Activated B cell treated with CpG ODN at 0.5 μM for 24 hours (primary cell): ENCODE measurements at regions not wholly inside any gene's neighbourhood (a gene's known extent, or its start where the extent isn't known, plus 50 kb on each side); places are given as distances from the start of the nearest gene placed in this dataset.
"Not testable (repeated sequence)": the region's sequence is repeated elsewhere in the genome, so short reads cannot be mapped to it uniquely, and the experiment has no call there.

ENCODE experiments used
- ATAC-seq: fragments of 200-7000 bp; cut with Tn5 transposase; one replicate; pipeline ENCODE4 v1.10.0; 2021; ENCODE audit warnings: low read depth, mild to moderate bottlenecking, moderate library complexity
- CTCF ChIA-PET: fragments of 350-600 bp; sonication (Branson Sonifier 250); formaldehyde crosslinking; loops from one replicate; lab custom pipeline; 2021; ENCODE audit warnings: antibody characterized with exemption; lab: Charles Lee
- POLR2A ChIA-PET: fragments of 350-600 bp; sonication (Branson Sonifier 250); formaldehyde crosslinking; loops from one replicate; lab custom pipeline; 2021; ENCODE audit warnings: antibody characterized with exemption; lab: Charles Lee
- DNase-seq: peaks from one replicate; pipeline ENCODE4 v3.0.0; 2022
- H3K27ac Mint-ChIP-seq: one replicate; pipeline ENCODE4 v1.8.0; 2020; ENCODE audit warnings: mixed read lengths
- H3K27me3 Mint-ChIP-seq: one replicate; pipeline ENCODE4 v1.8.0; 2021; ENCODE audit warnings: mixed read lengths
- H3K36me3 Mint-ChIP-seq: one replicate; pipeline ENCODE4 v1.8.0; 2021; ENCODE audit warnings: low read depth, mixed read lengths
- H3K4me1 Mint-ChIP-seq: one replicate; pipeline ENCODE4 v1.8.0; 2021; ENCODE audit warnings: mixed read lengths
- H3K4me3 Mint-ChIP-seq: one replicate; pipeline ENCODE4 v1.8.0; 2020; ENCODE audit warnings: mild to moderate bottlenecking, mixed read lengths
- H3K9me3 Mint-ChIP-seq: one replicate; pipeline ENCODE4 v1.8.0; 2020; ENCODE audit warnings: mixed read lengths
- intact Hi-C: fragments of 100-400 bp; cut with micrococcal nuclease; formaldehyde crosslinking; loops from one replicate; pipeline ENCODE4 v1.15.1; 2024
- TF ChIP-seq, protein P1 (sequence below): fragments of 200-600 bp; IDR thresholded peaks from one replicate; pipeline ENCODE4 v1.8.0; 2022; ENCODE audit warnings: antibody characterized with exemption, mild to moderate bottlenecking

DNA sequence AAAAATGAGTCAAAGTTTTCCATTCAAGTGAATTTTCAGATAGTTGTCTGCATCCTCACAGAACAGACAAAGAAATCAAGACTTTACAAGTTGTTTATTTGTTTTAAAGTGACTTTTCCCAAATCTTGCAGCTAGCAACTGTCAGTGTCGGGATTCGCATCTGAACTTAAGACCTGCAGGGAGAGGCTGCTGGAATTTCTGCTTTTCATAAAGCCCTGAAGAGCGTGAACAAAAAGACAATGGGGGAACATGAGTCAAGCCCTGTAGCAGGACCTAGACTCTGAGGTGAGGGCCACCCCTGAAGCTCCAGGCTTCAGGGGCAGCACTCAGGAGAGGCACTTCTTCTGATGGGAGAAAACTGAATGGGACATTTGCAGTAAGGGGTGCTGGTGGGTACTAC is 108.2 kb upstream of the CTAGE1 start:
- H3K27ac Mint-ChIP-seq: no peak overlapping the region
- intact Hi-C loops: no loop called here
- TF ChIP-seq, protein P1, sequence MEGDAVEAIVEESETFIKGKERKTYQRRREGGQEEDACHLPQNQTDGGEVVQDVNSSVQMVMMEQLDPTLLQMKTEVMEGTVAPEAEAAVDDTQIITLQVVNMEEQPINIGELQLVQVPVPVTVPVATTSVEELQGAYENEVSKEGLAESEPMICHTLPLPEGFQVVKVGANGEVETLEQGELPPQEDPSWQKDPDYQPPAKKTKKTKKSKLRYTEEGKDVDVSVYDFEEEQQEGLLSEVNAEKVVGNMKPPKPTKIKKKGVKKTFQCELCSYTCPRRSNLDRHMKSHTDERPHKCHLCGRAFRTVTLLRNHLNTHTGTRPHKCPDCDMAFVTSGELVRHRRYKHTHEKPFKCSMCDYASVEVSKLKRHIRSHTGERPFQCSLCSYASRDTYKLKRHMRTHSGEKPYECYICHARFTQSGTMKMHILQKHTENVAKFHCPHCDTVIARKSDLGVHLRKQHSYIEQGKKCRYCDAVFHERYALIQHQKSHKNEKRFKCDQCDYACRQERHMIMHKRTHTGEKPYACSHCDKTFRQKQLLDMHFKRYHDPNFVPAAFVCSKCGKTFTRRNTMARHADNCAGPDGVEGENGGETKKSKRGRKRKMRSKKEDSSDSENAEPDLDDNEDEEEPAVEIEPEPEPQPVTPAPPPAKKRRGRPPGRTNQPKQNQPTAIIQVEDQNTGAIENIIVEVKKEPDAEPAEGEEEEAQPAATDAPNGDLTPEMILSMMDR: no peak
- no peak for ATAC-seq
- peaks cover 5% of the 10 kb centered on the region for H3K4me1 Mint-ChIP-seq
- no peak for DNase-seq
- H3K27me3 Mint-ChIP-seq: no peaks in the 10 kb centered on the region
- H3K4me3 Mint-ChIP-seq: no peak overlapping the region
- peaks cover 3% of the 10 kb centered on the region for H3K9me3 Mint-ChIP-seq
- no peaks in the 10 kb centered on the region for H3K36me3 Mint-ChIP-seq
- ChIA-PET CTCF (no interaction called here), POLR2A (no interaction called here)

DNA sequence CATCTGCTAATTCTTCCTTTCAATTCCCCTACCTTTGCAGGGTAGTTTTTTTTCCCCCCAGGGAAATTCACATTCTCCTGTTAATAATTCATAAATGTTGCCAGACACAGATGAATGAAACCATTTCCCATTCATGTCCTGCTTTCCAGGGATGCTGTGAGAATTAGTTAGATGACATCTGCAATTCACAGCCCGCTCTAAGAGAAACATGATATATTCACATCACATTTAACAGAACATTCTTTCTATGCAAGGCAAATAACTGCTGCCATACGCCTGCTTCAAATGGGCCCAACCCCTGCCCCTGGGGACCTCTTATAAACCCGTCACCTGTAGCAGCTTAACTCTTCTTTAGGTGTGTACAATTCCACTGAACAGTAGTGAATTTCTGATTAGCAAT is 110.6 kb upstream of the CTAGE1 start:
- DNase-seq (no peak), ATAC-seq (no peak)
- ChIA-PET POLR2A (no interaction called here), CTCF (no interaction called here)
- intact Hi-C loops: no loop called here
- Mint-ChIP-seq H3K36me3 (no peaks in the 10 kb centered on the region), H3K27ac (no peak overlapping the region), H3K4me3 (no peak overlapping the region), H3K27me3 (no peaks in the 10 kb centered on the region), H3K9me3 (peaks cover 3% of the 10 kb centered on the region), H3K4me1 (no peaks in the 10 kb centered on the region)
- TF ChIP-seq, protein P1: no peak

DNA sequence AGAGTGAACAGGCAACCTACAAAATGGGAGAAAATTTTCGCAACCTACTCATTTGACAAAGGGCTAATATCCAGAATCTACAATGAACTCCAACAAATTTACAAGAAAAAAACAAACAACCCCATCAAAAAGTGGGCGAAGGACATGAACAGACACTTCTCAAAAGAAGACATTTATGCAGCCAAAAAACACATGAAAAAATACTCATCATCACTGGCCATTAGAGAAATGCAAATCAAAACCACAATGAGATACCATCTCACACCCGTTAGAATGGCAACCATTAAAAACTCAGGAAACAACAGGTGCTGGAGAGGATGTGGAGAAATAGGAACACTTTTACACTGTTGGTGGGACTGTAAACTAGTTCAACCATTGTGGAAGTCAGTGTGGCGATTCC is 117.0 kb upstream of the CTAGE1 start:
- POLR2A ChIA-PET, H3K4me3 Mint-ChIP-seq, ATAC-seq, H3K4me1 Mint-ChIP-seq, H3K36me3 Mint-ChIP-seq, DNase-seq, H3K27me3 Mint-ChIP-seq, H3K27ac Mint-ChIP-seq, CTCF ChIA-PET, H3K9me3 Mint-ChIP-seq, intact Hi-C loops: not testable (repeated sequence)

DNA sequence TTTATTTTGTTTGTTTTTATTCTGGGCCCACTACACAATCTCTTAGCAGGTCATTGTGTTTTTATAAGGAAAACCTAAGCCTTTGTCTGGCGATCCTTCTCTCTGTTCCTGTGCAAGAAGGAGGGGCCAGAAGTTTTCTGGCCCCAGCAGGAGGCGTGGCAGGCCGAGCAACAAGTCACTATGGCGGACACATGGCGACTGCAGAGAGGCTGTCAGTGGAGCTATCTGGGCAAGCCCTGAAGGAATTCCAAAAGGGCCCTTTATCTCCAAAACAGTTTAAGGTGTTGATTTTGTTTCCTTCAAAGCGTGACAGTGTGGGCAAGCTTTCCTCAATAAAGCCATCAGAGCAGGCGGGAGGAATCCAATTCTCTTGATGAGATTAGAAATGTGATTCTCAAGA is 118.8 kb upstream of the CTAGE1 start:
- Mint-ChIP-seq H3K4me1 (no peaks in the 10 kb centered on the region), H3K27me3 (no peaks in the 10 kb centered on the region), H3K4me3 (no peak overlapping the region), H3K36me3 (no peaks in the 10 kb centered on the region), H3K9me3 (peaks cover 2% of the 10 kb centered on the region), H3K27ac (no peak overlapping the region)
- intact Hi-C loops: no loop called here
- TF ChIP-seq, protein P1: no peak
- POLR2A ChIA-PET: no interaction called here
- DNase-seq: no peak
- no peak for ATAC-seq
- CTCF ChIA-PET: no interaction called here

DNA sequence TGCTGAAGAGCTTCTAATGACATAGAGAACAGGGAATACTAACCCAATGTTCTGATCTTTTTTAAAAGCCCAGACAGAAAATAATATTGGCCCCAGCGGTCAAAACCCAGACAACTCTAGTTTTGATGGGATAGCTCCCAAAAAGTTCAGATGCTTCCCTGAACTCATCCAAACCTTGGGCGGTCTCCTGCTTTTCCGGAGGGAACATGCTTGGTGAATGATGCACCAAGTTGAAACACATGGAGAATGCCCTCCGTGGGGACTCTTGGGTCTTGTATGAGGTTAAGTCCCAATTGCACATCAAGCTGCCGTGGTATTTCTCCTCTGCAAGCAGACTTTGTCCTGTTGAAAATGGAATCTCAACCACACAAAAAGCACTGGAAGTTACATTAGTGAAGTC is 120.7 kb upstream of the CTAGE1 start:
- intact Hi-C loops: no loop called here
- DNase-seq (no peak), ATAC-seq (no peak)
- Mint-ChIP-seq H3K27ac (no peak overlapping the region), H3K36me3 (no peaks in the 10 kb centered on the region), H3K4me1 (no peaks in the 10 kb centered on the region), H3K9me3 (peaks cover 2% of the 10 kb centered on the region), H3K4me3 (no peak overlapping the region), H3K27me3 (no peaks in the 10 kb centered on the region)
- CTCF ChIA-PET: no interaction called here
- POLR2A ChIA-PET: no interaction called here
- TF ChIP-seq, protein P1: no peak

DNA sequence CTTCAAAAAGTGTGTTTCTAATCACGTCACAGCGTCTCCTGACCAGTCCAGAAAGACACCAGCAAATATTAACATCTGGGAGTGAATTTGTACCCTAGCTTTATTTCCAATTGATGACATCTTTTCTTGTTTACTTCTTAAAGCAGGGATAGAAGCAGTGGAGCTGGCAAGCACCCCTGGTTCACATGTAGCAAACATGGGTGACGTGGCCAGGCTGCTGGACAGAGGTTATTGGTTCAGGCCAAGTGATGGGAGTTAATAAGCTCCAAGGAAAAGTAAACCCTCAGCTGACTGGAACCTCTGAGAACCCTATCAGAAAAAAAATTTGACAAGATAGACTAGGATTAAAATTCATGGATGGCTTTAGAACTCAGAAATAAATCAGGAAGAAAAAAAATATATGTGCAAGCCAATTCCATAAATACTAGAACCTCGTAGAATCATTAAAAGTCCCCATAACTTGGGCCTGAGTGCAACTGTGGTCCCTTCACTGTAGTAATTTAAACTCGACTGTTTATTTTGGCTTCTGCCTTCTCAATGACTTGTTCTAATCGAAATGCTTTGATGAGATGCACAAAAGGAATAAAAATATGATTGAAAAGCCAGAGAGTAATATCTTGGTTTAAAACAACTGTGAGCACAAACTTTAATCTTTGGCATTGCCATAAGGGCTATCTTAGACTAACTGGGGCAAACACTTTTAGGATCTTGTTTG is 121.5 kb upstream of the CTAGE1 start:
- TF ChIP-seq, protein P1: no peak
- DNase-seq (no peak), ATAC-seq (no peak)
- no peak overlapping the region for H3K4me3 Mint-ChIP-seq
- no peaks in the 10 kb centered on the region for H3K27me3 Mint-ChIP-seq
- CTCF ChIA-PET: no interaction called here
- no peaks in the 10 kb centered on the region for H3K36me3 Mint-ChIP-seq
- no peaks in the 10 kb centered on the region for H3K4me1 Mint-ChIP-seq
- intact Hi-C loops: no loop called here
- H3K9me3 Mint-ChIP-seq: peaks cover 4% of the 10 kb centered on the region
- POLR2A ChIA-PET: no interaction called here
- H3K27ac Mint-ChIP-seq: no peak overlapping the region
